ENCODE measurements at regions not wholly inside any gene's neighbourhood (a gene's known extent, or its start where the extent isn't known, plus 50 kb on each side); places are given as distances from the start of the nearest gene placed in this dataset.

DNA sequence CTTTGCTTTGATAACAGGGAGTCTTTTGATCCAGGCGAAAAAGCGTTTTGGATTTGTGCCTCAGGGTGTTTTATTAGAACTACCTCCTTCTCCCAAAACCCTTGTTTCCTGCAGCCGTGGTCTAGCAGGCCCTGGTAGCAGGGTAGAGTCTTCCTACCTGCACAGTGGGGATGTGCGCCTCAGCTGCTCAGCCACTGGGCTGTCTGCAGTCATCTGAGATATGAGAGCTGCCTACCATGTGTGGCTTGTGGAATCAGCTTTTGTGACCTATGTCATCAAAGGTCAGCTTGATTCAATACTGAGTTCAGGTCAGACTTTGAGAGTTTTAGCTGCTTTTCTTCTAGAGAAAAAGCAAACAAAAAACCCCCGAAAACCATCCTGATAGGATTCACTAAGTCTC is 279.5 kb downstream of the CLIC5 start:
- TF ChIP-seq, protein P1, sequence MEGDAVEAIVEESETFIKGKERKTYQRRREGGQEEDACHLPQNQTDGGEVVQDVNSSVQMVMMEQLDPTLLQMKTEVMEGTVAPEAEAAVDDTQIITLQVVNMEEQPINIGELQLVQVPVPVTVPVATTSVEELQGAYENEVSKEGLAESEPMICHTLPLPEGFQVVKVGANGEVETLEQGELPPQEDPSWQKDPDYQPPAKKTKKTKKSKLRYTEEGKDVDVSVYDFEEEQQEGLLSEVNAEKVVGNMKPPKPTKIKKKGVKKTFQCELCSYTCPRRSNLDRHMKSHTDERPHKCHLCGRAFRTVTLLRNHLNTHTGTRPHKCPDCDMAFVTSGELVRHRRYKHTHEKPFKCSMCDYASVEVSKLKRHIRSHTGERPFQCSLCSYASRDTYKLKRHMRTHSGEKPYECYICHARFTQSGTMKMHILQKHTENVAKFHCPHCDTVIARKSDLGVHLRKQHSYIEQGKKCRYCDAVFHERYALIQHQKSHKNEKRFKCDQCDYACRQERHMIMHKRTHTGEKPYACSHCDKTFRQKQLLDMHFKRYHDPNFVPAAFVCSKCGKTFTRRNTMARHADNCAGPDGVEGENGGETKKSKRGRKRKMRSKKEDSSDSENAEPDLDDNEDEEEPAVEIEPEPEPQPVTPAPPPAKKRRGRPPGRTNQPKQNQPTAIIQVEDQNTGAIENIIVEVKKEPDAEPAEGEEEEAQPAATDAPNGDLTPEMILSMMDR (IDR thresholded peaks at IDR 0.05; ENCODE audit: borderline replicate concordance), result no peak
- H3K4me3 ChIP-seq, result no peak overlapping the region
- no peaks in the 10 kb centered on the region for H3K4me1 ChIP-seq
- intact Hi-C loops (cut with micrococcal nuclease), result no loop called here
- no peaks in the 10 kb centered on the region for H3K36me3 ChIP-seq
- DNase-seq, result no peak
- peaks cover 7% of the 10 kb centered on the region for H3K27me3 ChIP-seq (ENCODE audit: low read depth)
- no peaks in the 10 kb centered on the region for H3K9me3 ChIP-seq (replicated peaks)
- H3K27ac ChIP-seq (replicated peaks), result no peak overlapping the region

DNA sequence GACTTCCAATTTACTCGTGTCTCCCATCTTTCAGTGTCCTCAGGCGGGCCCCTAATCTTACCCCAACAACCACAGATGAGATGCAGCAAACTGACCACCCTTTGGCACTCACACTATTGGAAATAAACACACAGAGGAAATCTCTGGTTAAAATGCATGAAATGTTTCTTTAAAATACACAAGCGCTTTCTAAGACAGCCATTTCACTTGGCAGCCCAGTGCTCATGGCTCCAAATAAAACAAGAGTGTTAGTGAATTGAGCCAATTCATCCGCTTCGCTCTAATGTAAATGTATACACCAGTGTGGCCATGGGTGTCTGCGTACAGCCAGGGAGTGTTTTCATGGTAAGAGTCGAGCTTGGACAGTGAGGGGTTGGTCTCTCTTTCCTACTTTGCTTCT is 282.9 kb downstream of the CLIC5 start:
- TF ChIP-seq, protein P1 (IDR thresholded peaks at IDR 0.05; ENCODE audit: borderline replicate concordance), result no peak
- peaks cover 7% of the 10 kb centered on the region for H3K27me3 ChIP-seq (ENCODE audit: low read depth)
- no peak overlapping the region for H3K27ac ChIP-seq (replicated peaks)
- no peaks in the 10 kb centered on the region for H3K36me3 ChIP-seq
- H3K9me3 ChIP-seq (replicated peaks), result no peaks in the 10 kb centered on the region
- no peaks in the 10 kb centered on the region for H3K4me1 ChIP-seq
- DNase-seq, result no peak
- intact Hi-C loops (cut with micrococcal nuclease), result no loop called here
- H3K4me3 ChIP-seq, result no peak overlapping the region

DNA sequence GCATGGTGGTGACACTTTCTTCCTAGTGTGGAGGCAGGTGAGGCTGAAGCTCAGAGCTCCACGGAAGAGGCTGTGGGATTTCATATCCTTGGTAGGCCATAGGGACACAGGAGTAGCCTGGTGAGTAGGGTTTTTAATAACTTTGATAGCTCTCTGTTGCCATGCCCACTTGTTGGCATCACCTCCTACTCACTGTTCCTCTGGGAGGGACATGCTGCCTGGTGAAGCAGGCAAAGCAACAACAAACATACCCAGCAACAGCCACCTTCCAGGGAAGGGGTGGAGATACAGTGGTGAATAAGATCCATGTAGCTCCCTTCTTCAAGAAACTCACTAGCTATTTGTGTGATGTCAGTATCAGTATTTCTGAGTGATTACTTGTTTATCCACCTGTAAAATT is 285.4 kb downstream of the CLIC5 start:
- H3K27me3 ChIP-seq (ENCODE audit: low read depth), result peaks cover 7% of the 10 kb centered on the region
- no peak overlapping the region for H3K27ac ChIP-seq (replicated peaks)
- no peak overlapping the region for H3K4me3 ChIP-seq
- DNase-seq, result no peak
- no peaks in the 10 kb centered on the region for H3K4me1 ChIP-seq
- intact Hi-C loops (cut with micrococcal nuclease), result no loop called here
- no peaks in the 10 kb centered on the region for H3K36me3 ChIP-seq
- H3K9me3 ChIP-seq (replicated peaks), result no peaks in the 10 kb centered on the region
- TF ChIP-seq, protein P1 (IDR thresholded peaks at IDR 0.05; ENCODE audit: borderline replicate concordance), result no peak

DNA sequence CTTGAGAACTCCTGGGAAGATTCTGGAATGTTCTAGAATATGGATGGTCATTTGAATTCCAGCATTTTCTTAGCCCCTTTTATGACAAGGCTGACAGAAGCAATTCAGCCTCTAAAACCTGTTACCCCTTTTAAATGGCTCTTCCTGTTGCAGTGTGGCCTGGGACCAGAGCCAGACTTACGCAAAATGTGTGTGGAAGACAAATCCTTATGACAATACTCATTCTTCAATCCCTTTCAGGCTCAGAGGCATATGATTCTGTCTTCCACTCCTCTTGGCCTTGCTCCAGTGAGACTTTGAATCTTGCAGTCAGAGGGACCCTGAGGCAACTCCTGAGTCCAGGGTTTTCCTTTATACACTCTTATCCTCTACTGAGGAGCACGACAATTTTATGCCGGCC is 287.0 kb downstream of the CLIC5 start:
- Histone ChIP-seq H3K27ac (replicated peaks) (no peak overlapping the region), H3K27me3 (ENCODE audit: low read depth) (no peaks in the 10 kb centered on the region), H3K4me3 (no peak overlapping the region), H3K36me3 (no peaks in the 10 kb centered on the region), H3K4me1 (no peaks in the 10 kb centered on the region), H3K9me3 (replicated peaks) (peaks cover 4% of the 10 kb centered on the region)
- TF ChIP-seq, protein P1 (IDR thresholded peaks at IDR 0.05; ENCODE audit: borderline replicate concordance), result no peak
- DNase-seq, result no peak
- intact Hi-C loops (cut with micrococcal nuclease), result no loop called here

DNA sequence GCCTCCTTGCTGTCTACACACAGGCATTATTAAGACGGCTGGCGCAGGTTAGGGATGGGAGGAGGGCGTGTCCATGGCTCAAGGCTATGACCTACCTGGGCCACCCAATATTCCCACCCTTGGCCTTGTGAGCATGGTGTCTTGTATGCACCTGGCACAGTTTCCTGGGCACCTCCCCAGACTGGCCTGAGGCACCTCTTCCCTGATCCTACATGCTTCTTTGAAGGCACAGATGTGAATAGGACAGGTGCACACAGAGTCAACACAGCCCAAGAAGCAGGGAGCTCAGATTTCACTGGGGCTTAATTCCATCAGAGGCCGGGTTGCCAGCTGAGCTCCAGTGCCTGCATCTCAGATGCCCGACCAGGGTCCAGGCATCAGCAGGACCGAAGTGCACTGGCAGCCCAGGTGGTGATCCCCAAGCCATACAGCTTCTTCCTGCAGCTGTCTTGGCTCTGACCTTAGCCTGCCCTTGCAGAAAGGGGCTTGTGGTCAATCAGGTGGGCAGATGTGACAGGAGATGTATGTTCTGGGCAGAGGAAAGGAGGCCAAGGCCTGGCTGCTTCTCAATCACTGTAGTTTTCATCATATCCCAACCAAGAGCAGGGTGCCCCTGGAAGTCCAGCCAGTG is 287.7 kb downstream of the CLIC5 start:
- peaks cover 10% of the 10 kb centered on the region for H3K9me3 ChIP-seq (replicated peaks)
- H3K27me3 ChIP-seq (ENCODE audit: low read depth), result no peaks in the 10 kb centered on the region
- TF ChIP-seq, protein P1 (IDR thresholded peaks at IDR 0.05; ENCODE audit: borderline replicate concordance), result no peak
- H3K36me3 ChIP-seq, result no peaks in the 10 kb centered on the region
- no peak overlapping the region for H3K4me3 ChIP-seq
- H3K4me1 ChIP-seq, result no peaks in the 10 kb centered on the region
- no peak overlapping the region for H3K27ac ChIP-seq (replicated peaks)
- intact Hi-C loops (cut with micrococcal nuclease), result no loop called here
- no peak for DNase-seq

Data from left ventricle myocardium inferior (tissue), 1 donor.